Panc1 (cell line): ENCODE measurements at regions not wholly inside any gene's neighbourhood (a gene's known extent, or its start where the extent isn't known, plus 50 kb on each side); places are given as distances from the start of the nearest gene placed in this dataset.
"Not testable (repeated sequence)": the region's sequence is repeated elsewhere in the genome, so short reads cannot be mapped to it uniquely, and the experiment has no call there.

Experiments used
- ATAC-seq: fragments of 200-7000 bp; cut with Tn5 transposase; 2 replicates; pipeline ENCODE4 v1.9.1; 2020; ENCODE audit warnings: mild to moderate bottlenecking, moderate library complexity
- BruUV-seq: library from RNA; stranded (reverse); fragments of 400-500 nt; replicated peaks from 2 replicates; lab custom pipeline; 2021; lab: Mats Ljungman, UMichigan
- CTCF ChIA-PET: fragments of 300-600 bp; sonication (Branson Sonifier 250); formaldehyde crosslinking; loops from one replicate; lab custom pipeline; 2022; ENCODE audit warnings: antibody characterized with exemption; lab: Charles Lee
- POLR2A ChIA-PET: fragments of 300-600 bp; sonication (Branson Sonifier 250); formaldehyde crosslinking; loops from one replicate; lab custom pipeline; 2022; ENCODE audit warnings: antibody characterized with exemption; lab: Charles Lee
- DNase-seq: peaks from one replicate; pipeline ENCODE4 v3.0.0-alpha.2; 2010; ENCODE audit warnings: low read depth, low spot score
- H3K27ac ChIP-seq: 2 replicates; pipeline ENCODE4 v1.5.1; 2011; ENCODE audit warnings: mild to moderate bottlenecking, low read length, inconsistent platforms
- H3K27me3 ChIP-seq: fragments of 200-500 bp; sonication (Bioruptor generic); 2 replicates; pipeline ENCODE4 v1.6.0; 2014; ENCODE audit warnings: low read length, inconsistent platforms; ENCODE audit not compliant: control insufficient read depth, insufficient read depth
- H3K36me3 ChIP-seq: fragments of 200-500 bp; sonication (Bioruptor generic); 2 replicates; pipeline ENCODE4 v1.5.1; 2014; ENCODE audit warnings: inconsistent platforms, mild to moderate bottlenecking, low read length, moderate library complexity; ENCODE audit not compliant: control insufficient read depth, insufficient read depth
- H3K4me1 ChIP-seq: 2 replicates; pipeline ENCODE4 v1.5.1; 2011; ENCODE audit warnings: inconsistent platforms, mild to moderate bottlenecking, low read length, moderate library complexity; ENCODE audit not compliant: control insufficient read depth, insufficient read depth
- H3K4me3 ChIP-seq, 2 experiments: 2 replicates each; pipeline ENCODE4 v1.5.1; 2011 to 2012; ENCODE audit warnings: low read depth in 2 of 2, low read length in 2 of 2, mild to moderate bottlenecking in 2 of 2, inconsistent platforms in 1 of 2, moderate library complexity in 1 of 2
- H3K9me3 ChIP-seq: fragments of 200-500 bp; sonication (Bioruptor generic); 2 replicates; pipeline ENCODE4 v1.5.1; 2014; ENCODE audit warnings: low read depth, mild to moderate bottlenecking, inconsistent platforms, low read length, moderate library complexity; ENCODE audit not compliant: control insufficient read depth, insufficient read depth
- CTCF ChIP-seq: fragments of 450-650 bp; IDR thresholded peaks from 2 replicates; pipeline ENCODE4 v1.5.1; 2017; ENCODE audit warnings: mild to moderate bottlenecking
- POLR2AphosphoS5 ChIP-seq: IDR thresholded peaks from 2 replicates; pipeline ENCODE4 v1.6.1; 2012; ENCODE audit warnings: mild to moderate bottlenecking, low read depth, low read length, moderate library complexity
- REST ChIP-seq, 2 experiments: IDR thresholded peaks; 2 replicates each; pipeline ENCODE4 v1.6.1; 2011 to 2012; ENCODE audit warnings: low read depth in 2 of 2, control low read depth in 1 of 2, low read length in 1 of 2, mild to moderate bottlenecking in 1 of 2, moderate library complexity in 1 of 2; ENCODE audit not compliant: insufficient read depth in 1 of 2
- SIN3A ChIP-seq: IDR thresholded peaks from 2 replicates; pipeline ENCODE4 v1.6.1; 2012; ENCODE audit warnings: low read depth, mild to moderate bottlenecking, low read length, moderate library complexity, borderline replicate concordance; ENCODE audit not compliant: insufficient read depth
- TCF7L2 ChIP-seq: IDR thresholded peaks from 2 replicates; pipeline ENCODE4 v1.6.1; 2011; ENCODE audit warnings: mild to moderate bottlenecking, low read depth, low read length, inconsistent platforms
- in situ Hi-C: cut with HindIII; loops from 2 replicates; pipeline ENCODE4 v1.10.0; 2016; ENCODE audit warnings: low sequenced_read_pairs, low pct_unique_long_range_greater_than_20kb
- intact Hi-C: fragments of 100-400 bp; cut with micrococcal nuclease; formaldehyde crosslinking; loops from one replicate; pipeline ENCODE4 v1.10.0; 2022; ENCODE audit not compliant: unreplicated experiment

- no peak overlapping the region for H3K27ac ChIP-seq
- H3K27me3 ChIP-seq = no peaks in the 10 kb centered on the region
- in situ Hi-C loops (no loop called here), intact Hi-C loops (no loop called here)
- BruUV-seq = no TSS peak
- CTCF ChIA-PET = no interaction called here
- no peaks in the 10 kb centered on the region for H3K36me3 ChIP-seq
- no peaks in the 10 kb centered on the region for H3K4me1 ChIP-seq
- DNase-seq (no peak), ATAC-seq (no peak)
- TF ChIP-seq TCF7L2 (no peak), SIN3A (no peak), POLR2AphosphoS5 (no peak), REST (IDR thresholded peaks at IDR 0.05; ENCODE audit: insufficient read depth in 1 of 2, low read depth in 2 of 2, low read length in 1 of 2) (no peak), CTCF (no peak)
- no peak overlapping the region for H3K4me3 ChIP-seq
- H3K9me3 ChIP-seq = no peaks in the 10 kb centered on the region; the same call in 1 of the 2 replicates
- POLR2A ChIA-PET = no interaction called here
Measured at GRCh38 chr14:31911160-31911559, 165.9 kb upstream of the ARHGAP5 start.

DNA sequence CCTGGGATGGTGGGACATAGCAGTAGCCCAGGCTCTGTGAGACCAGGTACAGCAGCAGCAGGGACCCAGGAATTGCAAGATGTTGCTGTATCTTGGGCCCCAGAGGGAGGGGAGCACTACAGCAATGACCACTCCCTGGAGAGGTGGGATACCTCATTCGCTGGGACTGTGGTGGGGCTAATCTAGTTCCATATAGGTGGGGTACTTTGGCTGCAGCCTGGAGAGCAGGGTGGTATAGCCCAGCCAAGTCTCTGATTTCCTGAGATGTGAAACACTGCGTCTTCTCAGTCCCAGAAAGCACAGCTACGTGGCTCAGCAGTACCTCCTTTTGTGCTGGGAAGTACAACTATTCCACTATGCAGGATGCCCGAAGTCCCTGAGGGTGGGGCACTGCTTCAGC, 163.7 kb upstream of the ARHGAP5 start:
- Histone ChIP-seq H3K27me3 (no peaks in the 10 kb centered on the region), H3K9me3 (no peaks in the 10 kb centered on the region; the same call in 1 of the 2 replicates), H3K27ac (no peak overlapping the region), H3K4me3 (no peak overlapping the region), H3K4me1 (no peaks in the 10 kb centered on the region), H3K36me3 (no peaks in the 10 kb centered on the region)
- intact Hi-C loops = no loop called here
- ATAC-seq (no peak), DNase-seq (no peak)
- POLR2A ChIA-PET = no interaction called here
- in situ Hi-C loops = no loop called here
- CTCF ChIA-PET = no interaction called here
- no TSS peak for BruUV-seq
- TF ChIP-seq SIN3A = no peak
- TF ChIP-seq REST (IDR thresholded peaks at IDR 0.05; ENCODE audit: insufficient read depth in 1 of 2, low read depth in 2 of 2, low read length in 1 of 2) = no peak
- no peak for TF ChIP-seq TCF7L2
- no peak for TF ChIP-seq CTCF
- TF ChIP-seq POLR2AphosphoS5 = no peak

DNA sequence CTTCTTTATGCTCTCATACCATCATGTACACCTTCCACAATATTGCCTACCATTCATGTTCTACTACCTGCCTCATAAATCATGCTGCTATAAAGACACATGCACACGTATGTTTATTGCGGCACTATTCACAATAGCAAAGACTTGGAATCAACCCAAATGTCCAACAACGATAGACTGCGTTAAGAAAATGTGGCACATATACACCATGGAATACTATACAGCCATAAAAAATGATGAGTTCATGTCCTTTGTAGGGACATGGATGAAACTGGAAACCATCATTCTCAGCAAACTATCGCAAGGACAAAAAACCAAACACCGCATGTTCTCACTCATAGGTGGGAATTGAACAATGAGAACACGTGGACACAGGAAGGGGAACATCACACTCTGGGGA, 158.8 kb upstream of the ARHGAP5 start:
- H3K4me1 ChIP-seq, CTCF ChIA-PET, BruUV-seq, H3K4me3 ChIP-seq, DNase-seq, H3K36me3 ChIP-seq, intact Hi-C loops, H3K9me3 ChIP-seq, H3K27ac ChIP-seq, ATAC-seq, POLR2A ChIA-PET, in situ Hi-C loops, H3K27me3 ChIP-seq: not testable (repeated sequence)
